Tibial nerve (tissue), 3 donors: ENCODE measurements at regions not wholly inside any gene's neighbourhood (a gene's known extent, or its start where the extent isn't known, plus 50 kb on each side); places are given as distances from the start of the nearest gene placed in this dataset.

Source experiments
- POLR2A ChIP-seq, 2 donors: fragments of 450-650 bp; IDR thresholded peaks; one replicate each; pipeline ENCODE4 v1.6.1; 2017; ENCODE audit warnings: antibody characterized with exemption in 2 of 2, mild to moderate bottlenecking in 2 of 2, moderate library complexity in 2 of 2
- TF ChIP-seq, protein P1 (sequence below), 5 experiments: fragments of 200-600 bp in 3 of 5; fragments of 450-650 bp in 2 of 5; sonication (generic) in 3 of 5; IDR thresholded peaks; one replicate each; pipeline ENCODE4 v1.5.1; 2016 to 2019; ENCODE audit warnings: antibody characterized with exemption in 5 of 5, mild to moderate bottlenecking in 3 of 5, moderate library complexity in 2 of 5

GRCh38 chr7:67313213-67313612 is 316.6 kb downstream of the TYW1 start:
- no peak for TF ChIP-seq POLR2A (IDR thresholded peaks at IDR 0.05)
- TF ChIP-seq, protein P1, sequence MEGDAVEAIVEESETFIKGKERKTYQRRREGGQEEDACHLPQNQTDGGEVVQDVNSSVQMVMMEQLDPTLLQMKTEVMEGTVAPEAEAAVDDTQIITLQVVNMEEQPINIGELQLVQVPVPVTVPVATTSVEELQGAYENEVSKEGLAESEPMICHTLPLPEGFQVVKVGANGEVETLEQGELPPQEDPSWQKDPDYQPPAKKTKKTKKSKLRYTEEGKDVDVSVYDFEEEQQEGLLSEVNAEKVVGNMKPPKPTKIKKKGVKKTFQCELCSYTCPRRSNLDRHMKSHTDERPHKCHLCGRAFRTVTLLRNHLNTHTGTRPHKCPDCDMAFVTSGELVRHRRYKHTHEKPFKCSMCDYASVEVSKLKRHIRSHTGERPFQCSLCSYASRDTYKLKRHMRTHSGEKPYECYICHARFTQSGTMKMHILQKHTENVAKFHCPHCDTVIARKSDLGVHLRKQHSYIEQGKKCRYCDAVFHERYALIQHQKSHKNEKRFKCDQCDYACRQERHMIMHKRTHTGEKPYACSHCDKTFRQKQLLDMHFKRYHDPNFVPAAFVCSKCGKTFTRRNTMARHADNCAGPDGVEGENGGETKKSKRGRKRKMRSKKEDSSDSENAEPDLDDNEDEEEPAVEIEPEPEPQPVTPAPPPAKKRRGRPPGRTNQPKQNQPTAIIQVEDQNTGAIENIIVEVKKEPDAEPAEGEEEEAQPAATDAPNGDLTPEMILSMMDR (IDR thresholded peaks at IDR 0.05), result no peak
